Stimulated activated naive CD4-positive, alpha-beta T cell treated with Interleukin-2 at 50 U/mL for 16 hours (primary cell): ENCODE measurements at regions not wholly inside any gene's neighbourhood (a gene's known extent, or its start where the extent isn't known, plus 50 kb on each side); places are given as distances from the start of the nearest gene placed in this dataset.
"Not testable (repeated sequence)": the region's sequence is repeated elsewhere in the genome, so short reads cannot be mapped to it uniquely, and the experiment has no call there.

Experiments used
- DNase-seq: peaks from one replicate; lab custom pipeline; 2025; lab: John Stamatoyannopoulos, UW

- no peak for DNase-seq
These were observed 68.1 kb upstream of the FGF3 start for GRCh38 chr11:69887330-69887729.

- DNase-seq = no peak
These were observed 68.7 kb upstream of the FGF3 start for GRCh38 chr11:69887841-69888427.

- peak; percentile 55 for DNase-seq
These were observed 69.4 kb upstream of the FGF3 start for GRCh38 chr11:69888483-69889181.

GRCh38 chr11:69889400-69890318 is 70.4 kb upstream of the FGF3 start:
- no peak for DNase-seq

GRCh38 chr11:69890476-69890875 is 71.3 kb upstream of the FGF3 start:
- no peak for DNase-seq

GRCh38 chr11:69891421-69892236 is 72.4 kb upstream of the FGF3 start:
- no peak for DNase-seq

GRCh38 chr11:69892237-69892985 is 73.2 kb upstream of the FGF3 start:
- no peak for DNase-seq

GRCh38 chr11:69892986-69893555 is 73.9 kb upstream of the FGF3 start:
- DNase-seq = no peak

GRCh38 chr11:69893631-69894030 is 74.4 kb upstream of the FGF3 start:
- no peak for DNase-seq

- no peak for DNase-seq
These were observed 75.0 kb upstream of the FGF3 start for GRCh38 chr11:69894181-69894611.

GRCh38 chr11:69894648-69895047 is 75.4 kb upstream of the FGF3 start:
- DNase-seq = no peak

- DNase-seq = no peak
These were observed 77.0 kb upstream of the FGF3 start for GRCh38 chr11:69896250-69896649.

- no peak for DNase-seq
These were observed 78.9 kb upstream of the FGF3 start for GRCh38 chr11:69898123-69898522.

- no peak for DNase-seq
These were observed 81.0 kb upstream of the FGF3 start for GRCh38 chr11:69899957-69900821.

- not testable (repeated sequence) for DNase-seq
These were observed 81.6 kb upstream of the FGF3 start for GRCh38 chr11:69900822-69901302.

- DNase-seq = no peak
These were observed 83.1 kb upstream of the FGF3 start for GRCh38 chr11:69902337-69902736.

GRCh38 chr11:69903211-69903610 is 84.0 kb upstream of the FGF3 start:
- no peak for DNase-seq

- no peak for DNase-seq
These were observed 85.2 kb upstream of the FGF3 start for GRCh38 chr11:69904161-69904973.
